Fibroblast of the aortic adventitia (primary cell): ENCODE measurements at regions not wholly inside any gene's neighbourhood (a gene's known extent, or its start where the extent isn't known, plus 50 kb on each side); places are given as distances from the start of the nearest gene placed in this dataset.
"Not testable (repeated sequence)": the region's sequence is repeated elsewhere in the genome, so short reads cannot be mapped to it uniquely, and the experiment has no call there.

Experiments used
- DNase-seq: peaks from one replicate; pipeline ENCODE4 v3.0.0-alpha.2; 2010; ENCODE audit warnings: low read depth
- H3K4me3 ChIP-seq: 2 replicates; pipeline ENCODE4 v1.5.1; 2011; ENCODE audit warnings: low read depth, mild to moderate bottlenecking, control low read depth, low read length, moderate library complexity
- CTCF ChIP-seq: IDR thresholded peaks from 2 replicates; pipeline ENCODE4 v1.5.1; 2011; ENCODE audit warnings: mild to moderate bottlenecking, low read length, control low read depth, inconsistent platforms; ENCODE audit not compliant: insufficient read depth

- H3K4me3 ChIP-seq: no peak overlapping the region
- no peak for DNase-seq
- no peak for TF ChIP-seq CTCF
These were observed 558.1 kb upstream of the ZNF804A start for GRCh38 chr2:184040230-184040629.

GRCh38 chr2:184041077-184041476 lies 557.3 kb upstream of the ZNF804A start:
- H3K4me3 ChIP-seq: no peak overlapping the region
- no peak for TF ChIP-seq CTCF
- no peak for DNase-seq

GRCh38 chr2:184041777-184042176 lies 556.6 kb upstream of the ZNF804A start:
- no peak for TF ChIP-seq CTCF

GRCh38 chr2:184047536-184047935 lies 550.8 kb upstream of the ZNF804A start:
- H3K4me3 ChIP-seq: no peak overlapping the region
- no peak for TF ChIP-seq CTCF
- peak; percentile 7 for DNase-seq

More at GRCh38 chr2:184041777-184042176, 556.6 kb upstream of the ZNF804A start:
- no peak overlapping the region for H3K4me3 ChIP-seq
- DNase-seq: no peak

GRCh38 chr2:184049566-184049965 lies 548.8 kb upstream of the ZNF804A start:
- H3K4me3 ChIP-seq: no peak overlapping the region
- DNase-seq: no peak
- no peak for TF ChIP-seq CTCF

- no peak overlapping the region for H3K4me3 ChIP-seq
- TF ChIP-seq CTCF: no peak
- no peak for DNase-seq
These were observed 545.0 kb upstream of the ZNF804A start for GRCh38 chr2:184053326-184053725.

- DNase-seq, H3K4me3 ChIP-seq: not testable (repeated sequence)
These were observed 543.9 kb upstream of the ZNF804A start for GRCh38 chr2:184054419-184054818.
